GM20431 (cell line): ENCODE measurements at regions not wholly inside any gene's neighbourhood (a gene's known extent, or its start where the extent isn't known, plus 50 kb on each side); places are given as distances from the start of the nearest gene placed in this dataset.
"Not testable (repeated sequence)": the region's sequence is repeated elsewhere in the genome, so short reads cannot be mapped to it uniquely, and the experiment has no call there.

Source experiments
- in situ Hi-C: fragments of 300-500 bp; cut with MseI, MboI; formaldehyde crosslinking; loops from one replicate; pipeline ENCODE4 v1.15.0; 2020; ENCODE audit warnings: low sequenced_read_pairs; ENCODE audit not compliant: unreplicated experiment

DNA sequence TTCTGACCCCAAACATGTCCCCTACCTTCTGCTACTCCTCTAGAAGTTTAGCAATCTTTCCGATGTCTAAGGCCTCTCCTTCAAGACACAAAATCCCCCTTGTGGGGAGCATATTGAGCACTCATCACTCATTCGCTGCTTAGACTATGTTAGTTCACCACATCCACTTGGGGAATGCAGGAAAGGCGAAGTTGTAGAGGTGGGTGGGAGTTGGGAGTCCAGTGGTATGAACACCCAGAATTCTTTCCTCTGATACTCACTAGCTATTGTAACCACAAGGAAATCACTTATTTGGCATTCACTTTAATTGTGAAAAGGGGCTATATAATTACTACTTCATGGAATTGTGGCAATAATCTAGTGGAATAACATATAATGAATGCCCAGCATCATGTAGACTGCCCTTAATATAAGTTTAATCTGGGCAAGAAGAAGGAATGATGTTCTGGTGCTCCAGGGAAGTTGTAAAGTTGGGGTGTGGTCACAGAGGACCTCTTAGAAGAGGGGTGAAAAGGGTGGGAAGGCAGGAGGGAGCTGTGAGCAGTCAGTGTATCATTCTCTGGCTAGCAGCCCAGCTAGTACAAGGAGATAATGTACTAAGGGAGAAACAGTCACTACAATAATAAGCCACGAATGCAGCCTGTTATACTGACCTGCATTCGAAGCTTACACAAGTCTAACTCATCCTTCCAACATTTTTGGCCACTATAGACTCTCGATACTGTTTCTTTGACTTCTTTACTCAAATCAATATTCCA lies 468.2 kb upstream of the DIPK2B start:
- in situ Hi-C loops = no loop called here

DNA sequence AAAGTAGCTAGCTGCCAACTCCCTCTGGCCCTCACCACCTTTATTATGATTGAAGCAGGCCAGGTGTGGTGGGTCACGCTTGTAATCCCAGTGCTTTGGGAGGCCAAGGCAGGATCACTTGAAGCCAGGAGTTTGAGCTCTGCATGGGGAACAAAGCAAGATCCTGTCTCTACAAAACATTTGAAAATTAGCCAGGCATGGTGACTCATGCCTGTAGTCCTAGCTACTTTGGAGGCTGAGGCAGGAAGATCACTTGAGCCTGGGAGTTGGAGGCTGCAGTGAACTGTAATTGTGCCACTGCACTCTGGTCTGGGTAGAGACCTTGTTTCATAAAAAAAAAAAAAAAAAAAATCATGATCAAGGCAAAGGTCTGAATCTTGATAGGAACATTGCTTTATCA lies 467.0 kb upstream of the DIPK2B start:
- in situ Hi-C loops = no loop called here

DNA sequence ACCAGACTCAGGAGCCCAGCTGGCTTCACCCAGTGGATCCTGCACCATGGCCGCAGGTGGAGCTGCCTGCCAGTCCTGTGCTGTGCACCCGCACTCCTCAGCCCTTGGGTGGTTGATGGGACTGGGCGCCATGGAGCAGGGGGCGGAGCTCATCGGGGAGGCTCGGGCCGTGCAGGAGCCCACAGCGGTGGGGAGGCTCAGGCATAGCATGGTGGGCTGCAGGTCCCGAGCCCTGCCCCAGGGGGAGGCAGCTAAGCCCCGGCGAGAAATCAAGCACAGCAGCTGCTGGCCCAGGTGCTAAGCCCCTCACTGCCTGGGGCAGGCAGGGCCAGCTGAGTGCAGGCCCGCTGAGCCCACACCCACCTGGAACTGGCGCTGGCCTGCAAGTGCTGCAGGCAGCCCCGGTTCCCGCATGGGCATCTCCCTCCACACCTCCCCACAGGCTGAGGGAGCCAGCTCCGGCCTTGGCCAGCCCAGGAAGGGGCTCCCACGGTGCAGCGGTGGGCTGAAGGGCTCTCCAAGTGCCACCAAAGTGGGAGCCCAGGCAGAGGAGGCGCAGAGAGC lies 464.1 kb upstream of the DIPK2B start:
- in situ Hi-C loops = no loop called here

DNA sequence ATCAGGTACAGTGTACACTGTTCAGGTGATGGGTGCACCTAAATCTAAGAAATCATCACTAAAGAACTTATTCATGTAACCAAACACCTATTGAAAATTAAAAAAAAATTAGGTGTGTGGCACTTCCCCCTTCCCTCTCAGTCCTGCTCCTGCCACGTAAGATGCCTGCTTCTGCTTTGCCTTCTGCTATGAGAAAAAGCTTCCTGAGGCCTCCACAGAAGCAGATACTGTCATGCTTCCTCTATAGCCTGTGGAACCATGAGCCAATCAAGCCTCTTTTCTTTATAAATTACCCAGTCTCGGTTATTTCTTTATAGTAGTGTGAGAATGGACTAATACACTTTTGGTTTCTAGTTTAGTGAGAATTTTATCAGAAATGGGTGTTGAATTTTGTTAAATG lies 459.8 kb upstream of the DIPK2B start:
- in situ Hi-C loops = no loop called here

DNA sequence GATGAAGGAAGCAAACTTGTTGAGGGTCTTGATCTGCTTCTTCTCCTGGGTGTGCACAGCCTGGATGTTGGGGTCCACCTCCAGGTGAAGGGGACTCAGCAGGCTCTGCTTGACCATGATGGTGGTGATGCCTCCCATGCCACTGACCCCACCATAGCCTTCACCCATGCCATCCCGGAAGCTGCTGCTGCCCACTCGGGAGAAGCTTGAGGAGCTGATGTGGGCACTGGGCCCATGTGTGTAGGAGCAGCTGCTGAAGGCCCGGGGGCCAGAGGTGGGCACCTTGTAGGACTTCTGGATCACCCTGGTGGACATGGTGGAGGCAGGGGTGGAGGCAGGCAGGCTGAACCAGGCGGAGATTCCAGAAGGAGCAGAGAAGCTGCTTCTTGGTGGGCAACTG lies 432.7 kb upstream of the DIPK2B start:
- in situ Hi-C loops = no loop called here

DNA sequence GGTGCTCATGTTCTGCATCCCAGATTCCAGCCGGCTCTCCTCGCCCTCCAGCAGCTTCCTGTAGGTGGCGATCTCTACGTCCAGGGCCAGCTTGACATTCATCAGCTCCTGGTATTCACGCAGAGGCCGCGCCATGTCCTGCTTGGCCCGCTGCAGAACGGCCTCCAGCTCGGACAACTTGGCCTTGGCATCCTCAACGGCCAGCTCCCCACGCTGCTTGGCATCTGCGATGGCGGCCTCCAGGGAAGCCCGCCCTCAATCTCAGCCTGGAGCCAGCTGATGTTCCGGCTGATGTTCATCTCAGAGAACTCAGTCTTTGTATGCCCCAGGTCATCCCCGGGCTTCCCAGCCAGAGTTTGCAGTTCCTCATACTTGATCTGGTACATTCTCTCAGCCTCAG lies 431.8 kb upstream of the DIPK2B start:
- in situ Hi-C loops = no loop called here

DNA sequence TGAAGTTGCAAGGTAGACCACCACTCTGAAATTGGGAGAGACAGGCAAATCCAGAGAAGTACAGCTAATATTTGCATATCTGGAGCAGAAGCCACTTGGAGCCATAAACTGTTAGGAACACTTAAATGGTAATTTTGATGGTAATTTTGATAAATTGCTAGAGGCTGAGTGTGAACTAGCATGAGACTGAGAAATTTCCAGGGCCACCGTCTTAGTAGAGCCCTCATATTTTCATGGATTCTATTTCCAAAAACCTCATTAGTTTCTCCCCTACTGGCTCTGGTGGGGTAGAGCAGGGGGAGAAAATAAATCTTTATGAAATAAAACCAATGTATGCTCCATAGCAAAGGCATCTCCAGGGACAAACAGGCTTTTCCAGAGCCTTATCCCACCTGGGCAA lies 429.4 kb upstream of the DIPK2B start:
- in situ Hi-C loops = no loop called here

DNA sequence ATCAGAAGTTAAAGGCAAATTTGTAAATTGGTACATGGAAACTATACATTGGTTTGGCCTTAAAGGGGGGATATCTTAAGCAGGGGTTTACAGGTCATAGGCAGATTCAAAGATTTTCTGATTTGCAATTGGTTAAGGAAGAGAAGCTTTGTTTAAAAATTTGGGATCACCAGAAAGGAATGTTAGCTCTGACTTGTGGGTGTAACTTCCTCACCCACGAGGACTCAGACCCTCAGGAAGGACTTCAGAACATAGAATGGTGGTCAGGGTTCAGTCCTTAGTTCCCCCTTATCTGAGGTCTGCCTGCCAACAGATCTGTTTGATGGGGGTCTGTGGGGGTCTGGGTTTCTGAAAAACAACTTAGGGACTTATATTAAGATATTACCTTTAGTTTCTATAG lies 427.4 kb upstream of the DIPK2B start:
- in situ Hi-C loops = no loop called here

DNA sequence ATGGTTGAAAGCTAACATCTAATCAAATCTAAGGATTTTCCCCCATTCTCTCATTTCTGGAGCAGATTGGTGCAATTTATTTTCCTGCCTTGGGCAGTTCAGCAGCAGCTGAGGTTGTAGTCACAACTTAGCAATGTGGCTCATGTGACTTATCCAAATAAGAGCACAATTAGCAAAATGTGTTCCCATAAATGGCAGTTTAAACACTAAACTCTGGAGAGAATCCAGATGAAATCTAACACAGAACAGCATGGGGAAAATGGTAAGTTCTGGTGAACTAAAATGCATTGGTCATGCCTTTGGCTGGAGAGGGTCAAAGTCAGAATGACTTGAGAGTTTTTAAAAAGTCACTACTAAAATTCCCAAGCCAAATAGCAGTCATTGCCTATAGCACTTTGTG lies 422.6 kb upstream of the DIPK2B start:
- in situ Hi-C loops = no loop called here

DNA sequence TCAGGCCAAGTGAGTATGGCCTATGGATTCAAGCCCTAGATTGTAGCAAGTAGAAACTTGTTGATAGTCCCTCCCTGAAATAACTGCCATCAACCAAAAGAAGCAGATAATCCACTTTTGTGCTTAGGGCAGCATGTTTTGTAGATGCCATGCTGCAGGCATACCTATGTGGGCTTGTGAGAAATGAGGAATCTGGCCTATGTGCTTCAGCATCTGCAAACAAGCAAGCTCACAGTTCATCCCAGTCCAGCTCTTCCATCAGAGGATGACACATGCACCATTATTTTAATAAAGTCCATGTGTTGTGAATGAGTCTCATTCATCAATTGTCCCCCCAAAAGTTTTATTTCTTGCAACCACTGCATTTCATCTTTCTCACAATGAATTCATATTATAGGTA lies 421.9 kb upstream of the DIPK2B start:
- in situ Hi-C loops = no loop called here

DNA sequence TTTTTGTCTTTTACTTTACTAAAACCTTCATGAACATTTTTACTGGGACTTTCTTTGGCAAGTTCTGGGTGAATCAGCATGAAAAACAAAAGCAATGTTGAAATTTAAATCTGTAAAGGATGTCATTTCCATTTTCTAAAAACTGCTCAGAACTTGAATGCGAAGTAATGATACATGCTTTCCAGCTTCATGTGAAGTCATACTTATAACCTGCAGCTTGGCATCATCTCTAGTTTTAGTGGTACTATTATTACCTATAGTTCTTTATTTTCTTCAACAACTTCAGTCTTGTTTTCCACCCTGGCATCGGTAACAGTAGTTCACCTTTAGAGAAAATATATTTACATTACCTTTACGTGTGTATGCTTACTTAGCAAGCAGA lies 421.4 kb upstream of the DIPK2B start:
- in situ Hi-C loops = no loop called here

DNA sequence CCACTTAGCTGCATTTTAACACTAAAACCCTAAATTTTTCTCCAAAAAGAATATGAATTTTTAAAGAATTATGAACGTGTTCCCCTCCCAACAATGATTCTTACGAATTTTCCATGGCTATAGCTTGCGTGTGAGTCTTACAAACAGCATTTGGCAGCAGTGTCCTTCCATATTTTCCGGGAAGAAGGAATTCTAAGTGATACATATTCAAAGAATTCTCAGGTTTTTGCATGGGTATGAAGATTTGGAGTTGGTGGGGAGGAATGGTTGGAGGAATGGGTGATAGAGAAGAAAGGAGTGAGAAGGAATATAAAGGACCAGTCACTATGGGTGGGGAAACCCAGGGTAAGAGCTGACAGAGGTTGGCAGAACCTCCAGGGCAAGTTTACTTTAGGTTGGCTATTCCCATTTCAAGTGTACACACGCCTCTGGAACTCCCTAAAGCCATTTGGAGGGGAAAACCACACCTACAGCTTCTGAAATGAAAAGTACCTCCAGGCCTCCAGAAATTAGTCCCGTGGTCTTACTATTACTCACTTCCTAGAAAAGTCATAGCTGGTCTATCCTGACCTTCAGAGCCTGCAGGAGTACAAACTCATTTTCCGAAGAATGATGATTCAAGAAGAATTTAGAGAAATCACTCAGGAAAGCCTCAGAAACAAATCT lies 420.8 kb upstream of the DIPK2B start:
- in situ Hi-C loops = no loop called here

DNA sequence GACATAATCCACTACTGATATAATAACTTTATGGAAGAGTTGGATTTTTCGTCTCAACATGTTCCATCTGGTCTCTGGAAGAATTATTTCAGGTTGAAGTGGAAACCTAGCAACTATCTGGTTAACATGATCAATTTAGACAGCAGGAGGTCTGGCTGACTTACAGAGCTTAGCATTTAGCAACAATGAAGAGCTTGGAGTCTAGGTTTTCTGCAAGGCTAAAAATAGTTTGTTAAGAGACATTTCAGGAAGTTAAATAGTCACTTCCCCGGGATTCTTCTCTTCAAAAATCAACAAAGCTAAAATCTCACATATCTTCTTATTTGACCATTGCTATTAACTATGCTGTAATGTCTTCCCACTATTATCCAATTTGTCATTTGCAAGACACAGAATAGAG lies 418.6 kb upstream of the DIPK2B start:
- in situ Hi-C loops = no loop called here

DNA sequence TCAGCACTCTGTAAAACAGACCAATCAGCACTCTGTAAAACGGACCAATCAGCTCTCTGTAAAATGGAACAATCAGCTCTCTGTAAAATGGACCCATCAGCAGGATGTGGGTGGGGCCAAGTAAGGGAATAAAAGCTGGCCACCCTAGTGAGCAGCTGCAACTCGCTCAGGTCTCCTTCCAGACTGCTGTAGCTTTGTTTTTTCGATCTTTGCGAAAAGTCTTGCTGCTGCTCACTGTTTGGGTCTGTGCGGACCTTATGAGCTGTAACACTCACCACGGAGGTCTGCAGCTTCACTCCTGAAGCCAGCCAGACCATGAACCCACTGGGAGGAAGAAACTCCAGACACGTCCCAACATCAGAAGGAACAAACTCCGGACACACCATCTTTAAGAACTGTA lies 414.9 kb upstream of the DIPK2B start:
- in situ Hi-C loops = not testable (repeated sequence)

DNA sequence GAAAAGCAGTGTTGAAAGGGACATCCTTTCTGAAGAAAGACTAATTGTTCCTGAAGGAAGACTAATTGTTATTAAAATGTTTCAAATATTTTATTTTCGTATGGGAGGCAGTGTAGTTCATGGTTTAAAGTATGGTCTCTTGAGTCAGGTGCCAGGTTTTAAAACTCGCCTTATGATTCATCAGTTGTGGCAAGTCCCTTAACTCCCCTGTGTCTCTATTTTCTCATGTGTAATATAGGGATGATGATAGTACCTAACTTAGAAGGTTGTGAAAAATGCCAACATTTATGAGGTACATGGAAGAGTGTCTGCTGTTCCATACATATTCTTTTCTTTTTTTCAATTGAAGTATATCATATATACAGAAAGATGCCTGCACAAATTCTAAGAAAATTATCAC lies 414.2 kb upstream of the DIPK2B start:
- in situ Hi-C loops = no loop called here

DNA sequence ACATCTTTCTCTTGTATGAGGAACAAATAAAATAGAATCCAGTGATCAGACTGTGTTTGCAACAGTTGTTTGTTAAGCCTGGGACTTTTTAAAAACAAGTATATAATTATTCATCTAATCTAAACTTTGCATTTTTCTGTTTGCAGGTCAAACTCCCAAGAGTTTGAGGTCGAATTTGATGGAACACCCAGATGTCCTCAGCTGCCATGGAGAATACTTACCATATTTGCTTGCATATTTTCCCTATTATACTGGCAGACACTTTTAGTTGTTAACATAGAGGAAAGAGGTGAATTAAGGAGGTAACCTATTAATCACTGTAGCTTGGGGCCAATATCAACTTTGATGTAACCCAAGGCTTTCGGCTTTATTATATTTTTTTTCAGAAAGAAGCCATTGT lies 401.5 kb upstream of the DIPK2B start:
- in situ Hi-C loops = no loop called here

DNA sequence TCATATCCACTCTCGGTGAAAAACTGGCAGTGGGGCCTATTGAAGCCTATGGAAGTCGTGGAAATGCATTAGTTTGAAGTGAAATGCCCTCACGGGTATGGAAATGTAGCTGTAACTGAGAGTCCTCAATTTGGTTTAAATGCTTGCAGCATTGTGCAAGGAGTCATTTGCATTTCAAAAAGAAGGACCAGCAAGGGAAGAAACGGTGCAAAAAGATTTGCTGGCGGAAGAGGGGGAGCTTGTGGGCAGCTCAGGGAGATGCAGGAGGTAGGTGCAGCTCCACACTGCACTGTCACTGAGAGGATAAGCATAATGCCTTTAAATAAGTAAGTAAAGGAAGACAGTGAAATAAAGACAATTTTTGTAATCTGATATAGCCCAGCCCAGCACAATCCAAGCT lies 400.4 kb upstream of the DIPK2B start:
- in situ Hi-C loops = no loop called here

DNA sequence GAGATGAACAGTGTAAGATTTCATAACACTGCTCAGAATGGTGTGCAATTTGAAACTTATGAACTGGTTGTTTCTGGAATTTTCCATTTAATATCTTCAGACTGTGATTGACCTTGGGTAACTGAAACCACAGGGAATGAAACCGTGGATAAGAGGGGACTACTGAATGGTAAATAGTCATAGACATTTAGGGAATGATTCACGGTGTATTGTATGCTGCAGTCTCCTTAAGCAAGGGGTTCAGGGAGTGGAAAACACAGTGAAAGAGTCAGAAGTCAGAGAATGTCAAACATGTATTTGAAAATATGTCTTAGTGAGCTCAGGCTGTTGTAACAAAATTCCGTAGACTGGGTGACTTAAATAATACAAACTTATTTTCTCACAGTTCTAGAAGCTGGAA lies 398.2 kb upstream of the DIPK2B start:
- in situ Hi-C loops = no loop called here

DNA sequence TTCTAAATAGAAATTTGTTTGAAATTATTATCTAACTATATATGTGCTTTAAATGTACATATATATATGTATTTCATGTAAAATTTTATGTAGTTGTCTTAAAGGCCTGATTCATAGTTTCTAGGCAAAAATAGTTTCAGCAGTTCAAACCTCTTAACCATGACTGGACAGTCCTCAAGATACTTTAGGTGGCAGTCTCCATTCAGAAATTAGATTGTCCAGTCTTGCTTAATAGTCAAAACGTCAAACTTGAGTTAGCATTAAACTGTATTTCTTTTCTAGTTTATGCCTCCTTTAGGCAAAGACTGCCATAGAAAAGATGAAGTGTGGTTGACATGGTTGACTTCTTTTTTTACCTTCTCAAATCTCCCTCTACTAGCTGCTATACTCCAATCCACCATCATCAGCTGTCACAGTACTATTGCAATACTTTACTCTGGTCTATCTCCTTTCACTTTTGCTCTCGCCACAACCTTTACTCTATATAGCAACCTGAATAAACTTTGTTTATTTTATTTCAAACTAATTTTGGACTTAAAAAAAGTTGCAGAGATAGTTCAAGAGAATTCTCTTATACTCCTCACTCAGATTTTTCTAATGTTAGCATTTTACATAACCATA lies 395.6 kb upstream of the DIPK2B start:
- in situ Hi-C loops = no loop called here

DNA sequence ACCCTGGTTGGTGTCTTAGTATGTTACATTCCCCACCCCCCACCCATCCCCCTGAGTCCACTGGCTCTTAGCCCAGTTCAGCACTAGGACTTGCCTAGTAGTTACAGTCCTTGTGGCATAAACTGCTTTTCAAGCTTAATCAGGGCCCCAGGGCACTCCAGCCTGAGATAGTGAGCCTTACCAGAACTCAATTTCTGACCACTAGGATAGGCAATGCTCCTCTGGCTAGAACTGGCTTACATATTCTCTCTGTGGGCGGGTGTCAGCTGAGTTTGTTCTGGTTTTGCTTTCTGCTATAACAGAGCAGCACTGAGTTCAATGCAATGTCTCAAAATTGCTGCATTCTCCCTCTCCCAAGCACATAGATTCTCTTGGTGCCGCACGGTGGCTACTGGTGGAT lies 391.4 kb upstream of the DIPK2B start:
- in situ Hi-C loops = no loop called here

DNA sequence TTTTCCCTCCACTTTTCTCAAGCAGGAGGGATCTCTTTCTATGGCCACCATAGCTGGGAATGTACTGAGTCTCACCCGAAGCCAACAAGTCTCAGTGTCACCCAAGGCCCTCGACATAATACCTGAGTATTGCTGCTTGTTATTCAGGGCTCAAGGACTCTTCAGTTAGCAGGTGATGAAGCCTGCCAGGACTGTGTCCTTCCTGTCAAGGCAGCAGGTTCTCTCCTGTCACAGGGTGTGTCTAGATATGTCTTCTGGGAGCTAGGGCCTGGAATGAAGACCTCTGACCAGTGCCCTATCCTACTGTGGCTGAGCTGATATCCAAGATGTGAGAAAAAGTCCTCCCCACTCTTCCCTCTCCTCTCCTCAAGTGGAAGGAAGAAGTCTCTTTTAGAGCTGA lies 391.0 kb upstream of the DIPK2B start:
- in situ Hi-C loops = no loop called here
